A673 (cell line): ENCODE measurements at regions not wholly inside any gene's neighbourhood (a gene's known extent, or its start where the extent isn't known, plus 50 kb on each side); places are given as distances from the start of the nearest gene placed in this dataset.

Experiments used
- BruUV-seq: library from RNA; stranded (reverse); fragments of 400-500 nt; replicated peaks from 2 replicates; lab custom pipeline; 2021; lab: Mats Ljungman, UMichigan
- CTCF ChIA-PET: fragments of 300-600 bp; sonication (Branson Sonifier 250); formaldehyde crosslinking; loops from one replicate; lab custom pipeline; 2022; ENCODE audit warnings: antibody characterized with exemption; lab: Charles Lee
- POLR2A ChIA-PET: fragments of 300-600 bp; sonication (Branson Sonifier 250); formaldehyde crosslinking; loops from one replicate; lab custom pipeline; 2022; ENCODE audit warnings: antibody characterized with exemption; ENCODE audit not compliant: low non-redundant PET; lab: Charles Lee
- DNase-seq: peaks from one replicate; pipeline ENCODE4 v3.0.0-alpha.2; 2015; ENCODE audit warnings: low spot score
- H3K27ac ChIP-seq: fragments of 200-600 bp; sonication (generic); 2 replicates; pipeline ENCODE4 v1.5.1; 2016; ENCODE audit warnings: mixed run types, low read depth, mild to moderate bottlenecking, mixed read lengths, antibody characterized with exemption, low read length; ENCODE audit not compliant: poor library complexity, severe bottlenecking
- H3K27me3 ChIP-seq: fragments of 200-600 bp; sonication (generic); replicated peaks from 2 replicates; pipeline ENCODE4 v1.6.1; 2017; ENCODE audit warnings: mixed run types, low read depth, mild to moderate bottlenecking, mixed read lengths, antibody characterized with exemption, low read length; ENCODE audit not compliant: insufficient read depth, poor library complexity
- H3K36me3 ChIP-seq: fragments of 200-600 bp; sonication (generic); 2 replicates; pipeline ENCODE4 v1.6.1; 2016; ENCODE audit warnings: mixed run types, mild to moderate bottlenecking, mixed read lengths, antibody characterized with exemption, low read length; ENCODE audit not compliant: insufficient read depth, poor library complexity, severe bottlenecking
- H3K4me1 ChIP-seq: fragments of 200-600 bp; sonication (generic); 2 replicates; pipeline ENCODE4 v1.6.1; 2017; ENCODE audit warnings: mixed run types, mild to moderate bottlenecking, mixed read lengths, antibody characterized with exemption, low read length; ENCODE audit not compliant: insufficient read depth, poor library complexity, severe bottlenecking
- H3K4me3 ChIP-seq: fragments of 200-600 bp; sonication (generic); 2 replicates; pipeline ENCODE4 v1.5.1; 2016; ENCODE audit warnings: low read depth, mixed run types, mild to moderate bottlenecking, mixed read lengths, low read length; ENCODE audit not compliant: poor library complexity, severe bottlenecking
- H3K9me3 ChIP-seq: fragments of 200-600 bp; sonication (generic); 2 replicates; pipeline ENCODE4 v1.6.1; 2016; ENCODE audit warnings: mixed run types, low read depth, mild to moderate bottlenecking, mixed read lengths, antibody characterized with exemption, low read length; ENCODE audit not compliant: poor library complexity, severe bottlenecking
- CTCF ChIP-seq: fragments of 300-800, 200-600 bp; sonication (generic); conservative IDR thresholded peaks from 2 replicates; pipeline ENCODE4 v1.5.1; 2017; ENCODE audit warnings: low read depth, mild to moderate bottlenecking, antibody characterized with exemption, low read length, moderate library complexity, mixed read lengths
- EZH2 ChIP-seq: fragments of 200-600 bp; sonication (generic); IDR thresholded peaks from 2 replicates; pipeline ENCODE4 v1.6.1; 2017; ENCODE audit warnings: borderline replicate concordance, low read depth, mild to moderate bottlenecking, mixed read lengths, antibody characterized with exemption, low read length; ENCODE audit not compliant: poor library complexity, severe bottlenecking
- intact Hi-C: fragments of 100-400 bp; cut with micrococcal nuclease; formaldehyde crosslinking; loops from one replicate; pipeline ENCODE4 v1.10.0; 2022; ENCODE audit not compliant: unreplicated experiment

GRCh38 chr1:219798283-219799030, 129.9 kb downstream of the SLC30A10 start:
- CTCF ChIA-PET, result no interaction called here
- Histone ChIP-seq H3K4me1 (no peaks in the 10 kb centered on the region), H3K4me3 (no peak overlapping the region), H3K27me3 (peaks cover 45% of the 10 kb centered on the region), H3K27ac (no peak overlapping the region), H3K36me3 (no peaks in the 10 kb centered on the region), H3K9me3 (no peaks in the 10 kb centered on the region)
- POLR2A ChIA-PET, result no interaction called here
- intact Hi-C loops, result no loop called here
- TF ChIP-seq EZH2 (no peak), CTCF (no peak)
- DNase-seq, result no peak
- BruUV-seq, result no TSS peak

- Histone ChIP-seq H3K27me3 (peaks cover 45% of the 10 kb centered on the region), H3K36me3 (no peaks in the 10 kb centered on the region), H3K9me3 (no peaks in the 10 kb centered on the region), H3K4me3 (no peak overlapping the region), H3K27ac (no peak overlapping the region), H3K4me1 (no peaks in the 10 kb centered on the region)
- CTCF ChIA-PET, result no interaction called here
- TF ChIP-seq CTCF, result no peak
- TF ChIP-seq EZH2, result no peak
- POLR2A ChIA-PET, result no interaction called here
- no TSS peak for BruUV-seq
- intact Hi-C loops, result no loop called here
- DNase-seq, result no peak
These were observed 130.7 kb downstream of the SLC30A10 start for GRCh38 chr1:219797683-219798082.

- no peak for DNase-seq
- H3K9me3 ChIP-seq, result no peaks in the 10 kb centered on the region
- CTCF ChIA-PET, result no interaction called here
- no peak overlapping the region for H3K4me3 ChIP-seq
- no peaks in the 10 kb centered on the region for H3K36me3 ChIP-seq
- no peak overlapping the region for H3K27ac ChIP-seq
- BruUV-seq, result no TSS peak
- TF ChIP-seq EZH2, result no peak
- no peak for TF ChIP-seq CTCF
- no peaks in the 10 kb centered on the region for H3K4me1 ChIP-seq
- POLR2A ChIA-PET, result no interaction called here
- intact Hi-C loops, result no loop called here
- peaks cover 44% of the 10 kb centered on the region for H3K27me3 ChIP-seq
These were observed 131.3 kb downstream of the SLC30A10 start for GRCh38 chr1:219797009-219797408.
